ENCODE measurements at regions not wholly inside any gene's neighbourhood (a gene's known extent, or its start where the extent isn't known, plus 50 kb on each side); places are given as distances from the start of the nearest gene placed in this dataset.

DNA sequence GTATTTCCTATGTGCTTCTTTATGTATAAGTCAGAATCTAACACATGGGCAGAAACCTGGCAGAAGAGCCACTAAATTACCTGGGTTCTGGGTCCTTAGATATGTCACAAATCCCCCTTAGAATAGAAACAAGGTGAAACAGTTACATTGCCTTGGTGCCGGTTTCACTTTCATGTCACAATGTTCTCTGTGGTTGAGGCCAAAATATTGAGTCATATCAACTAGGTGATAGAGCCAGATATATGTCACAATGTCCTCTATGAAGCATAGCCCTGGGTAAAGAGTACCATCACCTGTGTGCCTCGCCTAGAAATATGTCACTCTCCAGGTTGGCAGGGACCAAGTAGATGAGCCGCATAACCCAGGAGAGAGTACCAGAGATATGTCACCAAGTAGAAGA, 899.8 kb upstream of the TSPY4 start:
- TF ChIP-seq CTCF (conservative IDR thresholded peaks at IDR 0.05 in 1 of 2, IDR thresholded peaks at IDR 0.05 in 1 of 2; ENCODE audit: low read depth in 1 of 2, low read length in 2 of 2) = no peak
- no peak for TF ChIP-seq EZH2 (IDR thresholded peaks at IDR 0.05; ENCODE audit: low read length, missing control alignments)
- Histone ChIP-seq H3K79me2 (ENCODE audit: control insufficient read depth, insufficient read depth, low read length) (no peaks in the 10 kb centered on the region), H3K36me3 (ENCODE audit: control insufficient read depth, insufficient read depth, low read length) (no peaks in the 10 kb centered on the region), H3K9ac (ENCODE audit: insufficient read depth, low read length) (no peak overlapping the region), H3K4me1 (ENCODE audit: control insufficient read depth, extremely low read depth, insufficient read depth, low read length) (no peaks in the 10 kb centered on the region), H3K27me3 (ENCODE audit: control insufficient read depth, insufficient read depth, low read length) (no peaks in the 10 kb centered on the region), H3K27ac (ENCODE audit: insufficient read depth, low read length) (no peak overlapping the region), H4K20me1 (ENCODE audit: control insufficient read depth, extremely low read depth, insufficient read depth, low read length) (no peaks in the 10 kb centered on the region), H3K4me2 (ENCODE audit: extremely low read depth, insufficient read depth, low read length) (no peak overlapping the region), H2AFZ (ENCODE audit: low read length) (no peak overlapping the region), H3K9me3 (ENCODE audit: control insufficient read depth, insufficient read depth, low read depth, low read length) (no peaks in the 10 kb centered on the region), H3K4me3 (replicated peaks in 1 of 4; ENCODE audit: control extremely low read depth in 1 of 4, insufficient read depth in 1 of 4, low read depth in 3 of 4, low read length in 4 of 4) (no peak overlapping the region)
- DNase-seq (ENCODE audit: low read depth in 2 of 2) = no peak

DNA sequence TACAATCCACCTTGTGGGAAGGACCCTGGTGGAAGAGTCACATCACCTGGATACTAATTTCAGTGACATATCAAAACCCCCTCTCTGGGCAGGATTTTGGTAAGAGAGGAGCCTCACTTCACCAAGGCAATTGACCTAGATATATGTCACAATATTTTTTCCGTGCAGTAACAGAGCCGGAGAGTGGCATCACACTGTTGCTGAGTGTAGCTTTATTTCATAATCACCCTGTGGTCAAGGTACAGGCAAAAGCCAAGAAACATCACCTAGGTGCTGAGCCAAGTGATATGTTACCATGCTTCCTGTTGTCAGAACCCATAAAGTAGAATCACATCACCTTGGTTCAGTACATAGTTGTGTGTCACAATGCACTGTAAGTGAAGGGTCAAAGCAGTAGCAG, 895.2 kb upstream of the TSPY4 start:
- no peaks in the 10 kb centered on the region for H4K20me1 ChIP-seq (ENCODE audit: control insufficient read depth, extremely low read depth, insufficient read depth, low read length)
- H3K27ac ChIP-seq (ENCODE audit: insufficient read depth, low read length) = no peak overlapping the region
- no peak for TF ChIP-seq CTCF (conservative IDR thresholded peaks at IDR 0.05 in 1 of 2, IDR thresholded peaks at IDR 0.05 in 1 of 2; ENCODE audit: low read depth in 1 of 2, low read length in 2 of 2)
- TF ChIP-seq EZH2 (IDR thresholded peaks at IDR 0.05; ENCODE audit: low read length, missing control alignments) = no peak
- no peak overlapping the region for H3K4me3 ChIP-seq (replicated peaks in 1 of 4; ENCODE audit: control extremely low read depth in 1 of 4, insufficient read depth in 1 of 4, low read depth in 3 of 4, low read length in 4 of 4)
- H3K9me3 ChIP-seq (ENCODE audit: control insufficient read depth, insufficient read depth, low read depth, low read length) = no peaks in the 10 kb centered on the region
- H3K9ac ChIP-seq (ENCODE audit: insufficient read depth, low read length) = no peak overlapping the region
- H3K27me3 ChIP-seq (ENCODE audit: control insufficient read depth, insufficient read depth, low read length) = no peaks in the 10 kb centered on the region
- H3K79me2 ChIP-seq (ENCODE audit: control insufficient read depth, insufficient read depth, low read length) = no peaks in the 10 kb centered on the region
- DNase-seq (ENCODE audit: low read depth in 2 of 2) = no peak
- H2AFZ ChIP-seq (ENCODE audit: low read length) = no peak overlapping the region
- H3K36me3 ChIP-seq (ENCODE audit: control insufficient read depth, insufficient read depth, low read length) = no peaks in the 10 kb centered on the region
- H3K4me1 ChIP-seq (ENCODE audit: control insufficient read depth, extremely low read depth, insufficient read depth, low read length) = no peaks in the 10 kb centered on the region
- H3K4me2 ChIP-seq (ENCODE audit: extremely low read depth, insufficient read depth, low read length) = no peak overlapping the region

DNA sequence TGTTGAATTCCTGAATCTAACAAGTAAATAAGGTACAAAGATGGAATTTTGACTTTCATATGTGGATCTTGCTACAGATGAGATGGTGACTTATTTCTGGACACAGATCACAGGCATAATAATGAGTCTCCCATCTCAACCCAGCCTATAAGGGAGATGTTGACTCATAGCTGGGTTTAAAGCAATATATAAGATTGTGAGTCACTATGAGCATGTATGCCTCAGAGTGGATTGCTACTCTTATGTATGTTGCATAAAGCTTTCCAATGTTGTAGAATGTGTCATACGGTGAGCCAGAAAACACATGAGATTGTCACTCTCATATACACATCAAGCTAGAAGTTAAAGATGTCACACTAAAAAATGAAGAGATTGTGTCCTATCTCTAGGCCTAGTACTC, 884.3 kb upstream of the TSPY4 start:
- H3K9ac ChIP-seq (ENCODE audit: insufficient read depth, low read length) = no peak overlapping the region
- H3K36me3 ChIP-seq (ENCODE audit: control insufficient read depth, insufficient read depth, low read length) = no peaks in the 10 kb centered on the region
- H3K27ac ChIP-seq (ENCODE audit: insufficient read depth, low read length) = no peak overlapping the region
- no peak for DNase-seq (ENCODE audit: low read depth in 2 of 2)
- TF ChIP-seq EZH2 (IDR thresholded peaks at IDR 0.05; ENCODE audit: low read length, missing control alignments) = no peak
- TF ChIP-seq CTCF (conservative IDR thresholded peaks at IDR 0.05 in 1 of 2, IDR thresholded peaks at IDR 0.05 in 1 of 2; ENCODE audit: low read depth in 1 of 2, low read length in 2 of 2) = no peak
- no peaks in the 10 kb centered on the region for H3K79me2 ChIP-seq (ENCODE audit: control insufficient read depth, insufficient read depth, low read length)
- H3K9me3 ChIP-seq (ENCODE audit: control insufficient read depth, insufficient read depth, low read depth, low read length) = no peaks in the 10 kb centered on the region
- no peaks in the 10 kb centered on the region for H3K27me3 ChIP-seq (ENCODE audit: control insufficient read depth, insufficient read depth, low read length)
- no peak overlapping the region for H3K4me2 ChIP-seq (ENCODE audit: extremely low read depth, insufficient read depth, low read length)
- no peaks in the 10 kb centered on the region for H3K4me1 ChIP-seq (ENCODE audit: control insufficient read depth, extremely low read depth, insufficient read depth, low read length)
- no peak overlapping the region for H3K4me3 ChIP-seq (replicated peaks in 1 of 4; ENCODE audit: control extremely low read depth in 1 of 4, insufficient read depth in 1 of 4, low read depth in 3 of 4, low read length in 4 of 4)
- no peak overlapping the region for H2AFZ ChIP-seq (ENCODE audit: low read length)
- no peaks in the 10 kb centered on the region for H4K20me1 ChIP-seq (ENCODE audit: control insufficient read depth, extremely low read depth, insufficient read depth, low read length)
